IMR-90 (cell line): ENCODE measurements at regions not wholly inside any gene's neighbourhood (a gene's known extent, or its start where the extent isn't known, plus 50 kb on each side); places are given as distances from the start of the nearest gene placed in this dataset.

ENCODE experiments used
- ATAC-seq: fragments of 200-7000 bp; cut with Tn5 transposase; 2 replicates; pipeline ENCODE4 v1.9.1; 2020; ENCODE audit warnings: low read depth, mild to moderate bottlenecking, moderate library complexity
- BruUV-seq: library from RNA; stranded (reverse); fragments of 400-500 nt; replicated peaks from 2 replicates; lab custom pipeline; 2021; lab: Mats Ljungman, UMichigan
- CTCF ChIA-PET: fragments of 300-600 bp; formaldehyde crosslinking; extraction: SDS; loops from one replicate; lab custom pipeline; 2021; ENCODE audit warnings: antibody characterized with exemption; lab: Yijun Ruan, JAX
- POLR2A ChIA-PET: fragments of 300-600 bp; sonication (Branson Sonifier 250); formaldehyde crosslinking; loops from one replicate; lab custom pipeline; 2022; ENCODE audit warnings: antibody characterized with exemption; ENCODE audit not compliant: unreplicated experiment; lab: Charles Lee
- DNase-seq: peaks from one replicate; pipeline ENCODE4 v3.0.0; 2013
- H2AFZ ChIP-seq: replicated peaks from 2 replicates; pipeline ENCODE3; 2013; ENCODE audit warnings: low read length, mild to moderate bottlenecking; ENCODE audit not compliant: poor library complexity
- H2AK5ac ChIP-seq: 2 replicates; pipeline ENCODE4 v1.6.1; 2013; ENCODE audit warnings: low read depth, low read length, inconsistent platforms
- H2AK9ac ChIP-seq: replicated peaks from 2 replicates; pipeline ENCODE3; 2013; ENCODE audit warnings: mild to moderate bottlenecking, low read depth, low read length, moderate library complexity; ENCODE audit not compliant: poor library complexity
- H2BK120ac ChIP-seq: 2 replicates; pipeline ENCODE4 v1.6.1; 2013; ENCODE audit warnings: low read depth, low read length, inconsistent platforms
- H2BK15ac ChIP-seq: 3 replicates; pipeline ENCODE4 v1.6.1; 2013; ENCODE audit warnings: low read depth, low read length, inconsistent platforms
- H2BK20ac ChIP-seq: 2 replicates; pipeline ENCODE4 v1.6.1; 2013; ENCODE audit warnings: low read depth, mild to moderate bottlenecking, inconsistent platforms, low read length, moderate library complexity
- H2BK5ac ChIP-seq: 2 replicates; pipeline ENCODE4 v1.6.1; 2013; ENCODE audit warnings: mild to moderate bottlenecking, low read depth, low read length, inconsistent platforms; ENCODE audit not compliant: poor library complexity, severe bottlenecking
- H3K14ac ChIP-seq: replicated peaks from 2 replicates; pipeline ENCODE4 v1.6.1; 2013; ENCODE audit warnings: low read depth, low read length, inconsistent platforms
- H3K18ac ChIP-seq: 2 replicates; pipeline ENCODE4 v1.6.1; 2013; ENCODE audit warnings: low read depth, low read length, control low read depth
- H3K23ac ChIP-seq: 2 replicates; pipeline ENCODE4 v1.6.1; 2013; ENCODE audit warnings: low read depth, low read length, inconsistent platforms
- H3K27ac ChIP-seq: 2 replicates; pipeline ENCODE4 v1.5.1; 2013; ENCODE audit warnings: mild to moderate bottlenecking, control low read depth, low read length; ENCODE audit not compliant: insufficient read depth
- H3K27me3 ChIP-seq: 2 replicates; pipeline ENCODE4 v1.6.1; 2013; ENCODE audit warnings: low read length; ENCODE audit not compliant: control insufficient read depth, insufficient read depth
- H3K36me3 ChIP-seq: 2 replicates; pipeline ENCODE4 v1.6.1; 2013; ENCODE audit warnings: low read length, mixed read lengths; ENCODE audit not compliant: control insufficient read depth, insufficient read depth
- H3K4ac ChIP-seq: 2 replicates; pipeline ENCODE4 v1.6.1; 2013; ENCODE audit warnings: low read depth, low read length, inconsistent platforms
- H3K4me1 ChIP-seq: 2 replicates; pipeline ENCODE4 v1.6.1; 2013; ENCODE audit warnings: low read length, mixed read lengths; ENCODE audit not compliant: control insufficient read depth, insufficient read depth
- H3K4me2 ChIP-seq: 2 replicates; pipeline ENCODE4 v1.6.1; 2013; ENCODE audit warnings: low read depth, mild to moderate bottlenecking, control low read depth, low read length, moderate library complexity
- H3K4me3 ChIP-seq: 2 replicates; pipeline ENCODE4 v1.5.1; 2013; ENCODE audit warnings: low read depth, mild to moderate bottlenecking, control low read depth, low read length, moderate library complexity; ENCODE audit not compliant: insufficient read depth
- H3K56ac ChIP-seq: 2 replicates; pipeline ENCODE4 v1.6.1; 2013; ENCODE audit warnings: low read length, inconsistent platforms; ENCODE audit not compliant: insufficient read depth; ENCODE audit errors: extremely low read depth
- H3K79me1 ChIP-seq, 2 experiments: 2 replicates each; pipeline ENCODE4 v1.6.1; 2013; ENCODE audit warnings: low read length in 2 of 2, inconsistent platforms in 1 of 2, low read depth in 1 of 2
- H3K9ac ChIP-seq: 2 replicates; pipeline ENCODE4 v1.6.1; 2013; ENCODE audit warnings: low read depth, low read length, control low read depth
- H3K9me1 ChIP-seq: 2 replicates; pipeline ENCODE4 v1.6.1; 2013; ENCODE audit warnings: low read length, inconsistent platforms; ENCODE audit not compliant: insufficient read depth
- H3K9me3 ChIP-seq: 2 replicates; pipeline ENCODE4 v1.6.1; 2013; ENCODE audit warnings: low read length; ENCODE audit not compliant: control insufficient read depth, insufficient read depth
- H4K20me1 ChIP-seq: 2 replicates; pipeline ENCODE4 v1.6.1; 2013; ENCODE audit warnings: low read length, inconsistent platforms; ENCODE audit not compliant: insufficient read depth
- H4K5ac ChIP-seq: 2 replicates; pipeline ENCODE4 v1.6.1; 2013; ENCODE audit warnings: mild to moderate bottlenecking, low read depth, low read length, control low read depth
- H4K8ac ChIP-seq, 2 experiments: 2 replicates each; pipeline ENCODE4 v1.6.1; 2013; ENCODE audit warnings: low read depth in 2 of 2, low read length in 2 of 2, control low read depth in 1 of 2, inconsistent platforms in 1 of 2
- H4K91ac ChIP-seq: 2 replicates; pipeline ENCODE4 v1.6.1; 2013; ENCODE audit warnings: low read depth, low read length, inconsistent platforms; ENCODE audit not compliant: insufficient read depth
- BHLHE40 ChIP-seq: fragments of 150-350 bp; IDR thresholded peaks from 2 replicates; pipeline ENCODE4 v1.6.1; 2016; ENCODE audit warnings: mild to moderate bottlenecking, low read depth, low read length
- CEBPB ChIP-seq: IDR thresholded peaks from 2 replicates; pipeline ENCODE4 v1.6.1; 2012; ENCODE audit warnings: low read depth, low read length, improper control_type of control experiment
- CHD1 ChIP-seq: IDR thresholded peaks from 2 replicates; pipeline ENCODE4 v1.6.1; 2012; ENCODE audit warnings: low read depth, low read length, improper control_type of control experiment
- MAFK ChIP-seq: IDR thresholded peaks from 2 replicates; pipeline ENCODE4 v1.6.1; 2012; ENCODE audit warnings: low read depth, low read length, improper control_type of control experiment
- MAZ ChIP-seq: IDR thresholded peaks from 2 replicates; pipeline ENCODE4 v1.6.1; 2012; ENCODE audit warnings: low read depth, mild to moderate bottlenecking, low read length, improper control_type of control experiment, moderate library complexity, borderline replicate concordance
- MXI1 ChIP-seq: IDR thresholded peaks from 2 replicates; pipeline ENCODE4 v1.6.1; 2012; ENCODE audit warnings: low read depth, mild to moderate bottlenecking, low read length, moderate library complexity, borderline replicate concordance
- RAD21 ChIP-seq: IDR thresholded peaks from 2 replicates; pipeline ENCODE4 v1.6.1; 2012; ENCODE audit warnings: low read length, improper control_type of control experiment
- RCOR1 ChIP-seq: IDR thresholded peaks from 2 replicates; pipeline ENCODE4 v1.6.1; 2012; ENCODE audit warnings: mild to moderate bottlenecking, low read length, improper control_type of control experiment; ENCODE audit not compliant: insufficient replicate concordance
- RFX5 ChIP-seq: IDR thresholded peaks from 2 replicates; pipeline ENCODE4 v1.8.0; 2012; ENCODE audit warnings: low read depth, mild to moderate bottlenecking, low read length, moderate library complexity
- SMC3 ChIP-seq: fragments of 150-350 bp; IDR thresholded peaks from 2 replicates; pipeline ENCODE4 v1.6.1; 2016; ENCODE audit warnings: low read depth, mild to moderate bottlenecking, antibody characterized with exemption, low read length, moderate library complexity
- WGBS, 2 experiments: methylation state at CpG; one replicate each; pipeline versions ENCODE4 v1.1.5 to v1.1.7; 2013; ENCODE audit warnings: missing lambda C conversion rate in 2 of 2; ENCODE audit not compliant: insufficient read length in 1 of 2; ENCODE audit errors: extremely low coverage in 2 of 2; 5-methylcytosine and 5-hydroxymethylcytosine counted together
- dilution Hi-C: fragments of 300-500 bp; cut with HindIII; formaldehyde crosslinking; loops from one replicate; pipeline ENCODE4 v1.14.3; 2018; ENCODE audit warnings: low sequenced_read_pairs; ENCODE audit not compliant: unreplicated experiment
- in situ Hi-C: fragments of 300-500 bp; cut with MboI; formaldehyde crosslinking; loops from 3 replicates; pipeline ENCODE4 v1.14.3; 2019; ENCODE audit warnings: low sequenced_read_pairs, inconsistent platforms, mixed read lengths
- intact Hi-C: fragments of 100-400 bp; cut with micrococcal nuclease; formaldehyde crosslinking; loops from 2 replicates; pipeline ENCODE4 v1.10.0; 2022
- TF ChIP-seq, protein P1 (sequence below): conservative IDR thresholded peaks from 2 replicates; pipeline ENCODE4 v1.5.1; 2012; ENCODE audit warnings: mild to moderate bottlenecking, low read depth, low read length, improper control_type of control experiment
- TF ChIP-seq, protein P2 (sequence below): fragments of 150-350 bp; IDR thresholded peaks from 2 replicates; pipeline ENCODE4 v1.6.1; 2017; ENCODE audit warnings: mild to moderate bottlenecking, antibody characterized with exemption, low read length, low read depth

DNA sequence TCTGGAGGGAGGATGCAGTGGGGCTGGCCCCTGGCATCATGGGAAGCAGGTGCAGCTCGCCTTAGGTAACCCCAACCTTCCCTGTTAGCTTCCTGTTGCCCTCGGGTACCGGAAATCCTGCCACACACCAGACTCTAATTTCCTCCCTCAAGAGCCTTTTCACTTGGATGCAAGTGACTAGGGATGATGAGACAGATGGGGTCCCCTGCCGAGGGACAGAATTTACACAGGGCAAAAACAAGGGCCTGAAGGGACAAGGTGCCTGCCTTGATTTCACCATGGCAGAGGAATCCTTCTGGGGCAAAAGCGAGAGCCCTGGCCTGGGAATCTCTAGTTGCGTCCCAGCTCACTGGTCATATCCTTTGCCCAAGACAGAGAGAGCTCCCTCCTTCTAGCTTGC is 263.1 kb downstream of the LOXHD1 start:
- Histone ChIP-seq H2BK120ac (no peak overlapping the region), H3K27ac (no peak overlapping the region), H2BK5ac (no peak overlapping the region), H2BK20ac (no peak overlapping the region), H3K18ac (no peak overlapping the region), H3K9ac (no peak overlapping the region), H2AFZ (no peak overlapping the region), H2BK15ac (no peak overlapping the region), H3K4me2 (no peak overlapping the region), H3K27me3 (peaks cover under 1% of the 10 kb centered on the region; the same call in 1 of the 2 replicates), H2AK9ac (no peak overlapping the region), H3K9me3 (no peaks in the 10 kb centered on the region), H3K4me1 (no peaks in the 10 kb centered on the region), H2AK5ac (no peak overlapping the region), H4K91ac (no peak overlapping the region), H3K36me3 (no peaks in the 10 kb centered on the region), H4K20me1 (no peaks in the 10 kb centered on the region), H3K14ac (no peak overlapping the region), H3K9me1 (no peaks in the 10 kb centered on the region), H3K56ac (no peak overlapping the region), H3K4me3 (no peak overlapping the region), H3K4ac (no peak overlapping the region), H3K23ac (no peak overlapping the region), H4K5ac (no peak overlapping the region), H3K79me1 (no peaks in the 10 kb centered on the region), H4K8ac (no peak overlapping the region)
- in situ Hi-C loops = no loop called here
- POLR2A ChIA-PET = no interaction called here
- ATAC-seq (no peak), DNase-seq (no peak)
- CTCF ChIA-PET = no interaction called here
- BruUV-seq = no TSS peak
- WGBS, 2 experiments = no CpG with 5 or more reads among the region's 6 CpGs
- no peak for TF ChIP-seq MAFK
- TF ChIP-seq RFX5 = no peak
- TF ChIP-seq MXI1 = no peak
- TF ChIP-seq, protein P1, sequence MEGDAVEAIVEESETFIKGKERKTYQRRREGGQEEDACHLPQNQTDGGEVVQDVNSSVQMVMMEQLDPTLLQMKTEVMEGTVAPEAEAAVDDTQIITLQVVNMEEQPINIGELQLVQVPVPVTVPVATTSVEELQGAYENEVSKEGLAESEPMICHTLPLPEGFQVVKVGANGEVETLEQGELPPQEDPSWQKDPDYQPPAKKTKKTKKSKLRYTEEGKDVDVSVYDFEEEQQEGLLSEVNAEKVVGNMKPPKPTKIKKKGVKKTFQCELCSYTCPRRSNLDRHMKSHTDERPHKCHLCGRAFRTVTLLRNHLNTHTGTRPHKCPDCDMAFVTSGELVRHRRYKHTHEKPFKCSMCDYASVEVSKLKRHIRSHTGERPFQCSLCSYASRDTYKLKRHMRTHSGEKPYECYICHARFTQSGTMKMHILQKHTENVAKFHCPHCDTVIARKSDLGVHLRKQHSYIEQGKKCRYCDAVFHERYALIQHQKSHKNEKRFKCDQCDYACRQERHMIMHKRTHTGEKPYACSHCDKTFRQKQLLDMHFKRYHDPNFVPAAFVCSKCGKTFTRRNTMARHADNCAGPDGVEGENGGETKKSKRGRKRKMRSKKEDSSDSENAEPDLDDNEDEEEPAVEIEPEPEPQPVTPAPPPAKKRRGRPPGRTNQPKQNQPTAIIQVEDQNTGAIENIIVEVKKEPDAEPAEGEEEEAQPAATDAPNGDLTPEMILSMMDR = no peak
- TF ChIP-seq, protein P2, sequence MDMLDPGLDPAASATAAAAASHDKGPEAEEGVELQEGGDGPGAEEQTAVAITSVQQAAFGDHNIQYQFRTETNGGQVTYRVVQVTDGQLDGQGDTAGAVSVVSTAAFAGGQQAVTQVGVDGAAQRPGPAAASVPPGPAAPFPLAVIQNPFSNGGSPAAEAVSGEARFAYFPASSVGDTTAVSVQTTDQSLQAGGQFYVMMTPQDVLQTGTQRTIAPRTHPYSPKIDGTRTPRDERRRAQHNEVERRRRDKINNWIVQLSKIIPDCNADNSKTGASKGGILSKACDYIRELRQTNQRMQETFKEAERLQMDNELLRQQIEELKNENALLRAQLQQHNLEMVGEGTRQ = no peak
- TF ChIP-seq BHLHE40 = no peak
- TF ChIP-seq CEBPB = no peak
- TF ChIP-seq SMC3 = no peak
- TF ChIP-seq RAD21 = no peak
- TF ChIP-seq MAZ = no peak
- no peak for TF ChIP-seq CHD1
- TF ChIP-seq RCOR1 = no peak
- dilution Hi-C loops = no loop called here
- intact Hi-C loops = no loop called here
